Activated CD4-positive, alpha-beta T cell treated with anti-CD3 and anti-CD28 coated beads, Interleukin-10, Interleukin-2, amounts not matched to agents 100 ng/mL and 50 ng/mL, durations not matched to agents 16 hours and 8 hours (primary cell): ENCODE measurements at regions not wholly inside any gene's neighbourhood (a gene's known extent, or its start where the extent isn't known, plus 50 kb on each side); places are given as distances from the start of the nearest gene placed in this dataset.

ENCODE experiments used
- DNase-seq: peaks from one replicate; pipeline ENCODE4 v3.0.0-alpha.2; 2020

GRCh38 chr21:15326032-15326867 lies 261.4 kb upstream of the NRIP1 start:
- DNase-seq, result no peak

- DNase-seq, result no peak
Measured at GRCh38 chr21:15327637-15328265, 263.0 kb upstream of the NRIP1 start.

- DNase-seq, result no peak
Measured at GRCh38 chr21:15329191-15329590, 264.4 kb upstream of the NRIP1 start.

- DNase-seq, result no peak
Measured at GRCh38 chr21:15330872-15331271, 266.1 kb upstream of the NRIP1 start.

- DNase-seq, result peak; percentile 14
Measured at GRCh38 chr21:15332572-15332971, 267.8 kb upstream of the NRIP1 start.

- DNase-seq, result no peak
Measured at GRCh38 chr21:15333136-15333710, 268.4 kb upstream of the NRIP1 start.

- DNase-seq, result no peak
Measured at GRCh38 chr21:15333951-15334350, 269.2 kb upstream of the NRIP1 start.

GRCh38 chr21:15343066-15343465 lies 278.3 kb upstream of the NRIP1 start:
- no peak for DNase-seq

- DNase-seq, result no peak
Measured at GRCh38 chr21:15352009-15352408, 287.2 kb upstream of the NRIP1 start.

GRCh38 chr21:15353546-15353945 lies 288.7 kb upstream of the NRIP1 start:
- no peak for DNase-seq

- DNase-seq, result no peak
Measured at GRCh38 chr21:15354516-15354915, 289.7 kb upstream of the NRIP1 start.

- no peak for DNase-seq
Measured at GRCh38 chr21:15355066-15355465, 290.3 kb upstream of the NRIP1 start.

GRCh38 chr21:15359251-15359650 lies 294.5 kb upstream of the NRIP1 start:
- no peak for DNase-seq

GRCh38 chr21:15362458-15362857 lies 297.7 kb upstream of the NRIP1 start:
- no peak for DNase-seq

- DNase-seq, result no peak
Measured at GRCh38 chr21:15363921-15364320, 299.1 kb upstream of the NRIP1 start.

GRCh38 chr21:15365751-15366392 lies 301.1 kb upstream of the NRIP1 start:
- peak; percentile 1 for DNase-seq

- DNase-seq, result no peak
Measured at GRCh38 chr21:15366555-15366954, 301.8 kb upstream of the NRIP1 start.

GRCh38 chr21:15367061-15367626 lies 302.3 kb upstream of the NRIP1 start:
- DNase-seq, result no peak

- no peak for DNase-seq
Measured at GRCh38 chr21:15370462-15370975, 305.7 kb upstream of the NRIP1 start.

GRCh38 chr21:15373941-15374340 lies 309.1 kb upstream of the NRIP1 start:
- DNase-seq, result no peak

- no peak for DNase-seq
Measured at GRCh38 chr21:15379776-15380175, 315.0 kb upstream of the NRIP1 start.

- no peak for DNase-seq
Measured at GRCh38 chr21:15383588-15383987, 318.8 kb upstream of the NRIP1 start.

GRCh38 chr21:15390049-15390448 lies 325.2 kb upstream of the NRIP1 start:
- DNase-seq, result no peak
